ENCODE measurements at regions not wholly inside any gene's neighbourhood (a gene's known extent, or its start where the extent isn't known, plus 50 kb on each side); places are given as distances from the start of the nearest gene placed in this dataset.

DNA sequence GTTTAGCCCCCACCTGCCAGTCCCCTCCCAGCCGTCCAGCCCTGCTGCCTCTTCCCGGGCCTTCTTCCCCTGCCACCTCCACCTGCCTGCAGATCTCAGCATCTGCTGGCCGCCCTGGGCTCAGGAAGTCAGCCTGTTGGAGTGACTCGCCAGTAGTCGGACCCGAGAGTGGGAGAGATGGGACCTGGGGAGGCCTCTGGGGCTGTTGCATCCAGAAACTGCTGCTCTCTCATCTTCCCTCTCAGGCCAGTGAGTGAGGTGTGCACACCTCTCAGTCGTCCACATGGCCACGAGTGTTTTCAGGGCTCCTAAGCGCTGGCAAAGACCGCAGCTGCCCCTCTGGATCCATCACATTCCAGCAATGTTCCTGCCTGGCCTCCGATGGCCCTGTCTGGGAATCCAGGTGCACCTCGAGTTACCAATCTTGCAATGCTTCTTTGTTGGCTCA lies 151.8 kb upstream of the SOX1 start:
- TF ChIP-seq GATA3 (IDR thresholded peaks at IDR 0.05; ENCODE audit: low read depth, low read length) (no peak), GATA2 (IDR thresholded peaks at IDR 0.05; ENCODE audit: low read depth, low read length) (no peak)

Data from SH-SY5Y (cell line).